Skin of body (tissue), 1 donor: ENCODE measurements at regions not wholly inside any gene's neighbourhood (a gene's known extent, or its start where the extent isn't known, plus 50 kb on each side); places are given as distances from the start of the nearest gene placed in this dataset.
"Not testable (repeated sequence)": the region's sequence is repeated elsewhere in the genome, so short reads cannot be mapped to it uniquely, and the experiment has no call there.

Experiments used
- DNase-seq: peaks from one replicate; lab custom pipeline; 2025; lab: John Stamatoyannopoulos, UW

DNA sequence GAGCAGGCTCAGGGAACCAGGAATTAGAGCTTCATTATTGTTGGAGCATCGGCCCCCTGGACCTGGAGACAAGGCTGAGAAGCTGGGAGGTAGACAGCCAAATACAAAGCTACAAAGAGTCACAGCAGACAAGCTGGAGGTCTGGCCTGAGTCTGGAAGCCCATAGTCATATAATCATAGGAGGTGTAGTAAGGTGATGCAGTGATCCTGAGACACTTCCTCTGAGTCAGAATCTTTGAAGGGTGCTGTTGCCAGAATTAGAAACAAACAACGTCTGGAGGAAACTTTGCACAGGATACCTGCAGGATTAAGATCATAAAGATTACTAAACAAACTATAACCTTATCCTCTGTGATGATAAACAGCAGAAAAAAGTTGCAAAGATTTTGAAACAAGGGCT, 213.8 kb downstream of the DSC3 start:
- DNase-seq = no peak

DNA sequence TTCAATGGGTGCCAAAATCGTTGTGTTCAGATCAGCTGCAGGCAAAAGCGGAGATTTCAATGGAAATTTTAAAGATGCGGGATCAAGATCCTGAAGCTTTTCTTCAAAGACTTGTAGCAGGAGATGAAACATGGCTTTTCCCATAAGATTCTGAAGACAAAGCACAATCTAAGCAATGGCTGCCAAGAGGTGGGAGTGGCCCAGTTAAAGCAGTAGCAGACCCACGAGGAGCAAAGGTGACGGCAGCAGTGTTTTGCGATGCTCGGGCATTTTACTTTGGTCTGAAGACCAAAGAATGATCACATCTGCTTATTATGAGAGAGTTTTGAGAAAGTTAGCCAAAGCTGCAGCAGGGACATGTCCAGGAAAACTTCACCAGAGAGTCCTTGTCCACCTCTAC, 222.9 kb downstream of the DSC3 start:
- no peak for DNase-seq

DNA sequence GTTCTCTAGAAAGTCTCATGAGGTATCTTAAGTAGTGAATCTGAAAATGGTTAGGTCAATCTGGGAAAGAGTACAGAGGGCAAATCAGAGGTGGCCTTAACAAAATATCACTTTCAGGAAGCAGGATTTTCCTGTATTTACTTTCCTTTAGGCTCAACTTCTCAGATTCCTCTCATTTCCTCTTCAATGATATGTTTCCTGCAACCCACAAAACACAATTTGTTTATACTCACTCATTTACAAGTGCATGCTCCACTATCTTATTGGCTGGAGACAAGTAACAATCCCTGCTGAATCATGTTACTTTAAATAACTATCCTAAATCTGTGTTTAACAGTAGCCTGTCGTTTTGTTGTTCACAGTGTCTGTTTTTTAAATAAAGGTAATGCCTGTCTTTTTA, 228.1 kb downstream of the DSC3 start:
- no peak for DNase-seq

DNA sequence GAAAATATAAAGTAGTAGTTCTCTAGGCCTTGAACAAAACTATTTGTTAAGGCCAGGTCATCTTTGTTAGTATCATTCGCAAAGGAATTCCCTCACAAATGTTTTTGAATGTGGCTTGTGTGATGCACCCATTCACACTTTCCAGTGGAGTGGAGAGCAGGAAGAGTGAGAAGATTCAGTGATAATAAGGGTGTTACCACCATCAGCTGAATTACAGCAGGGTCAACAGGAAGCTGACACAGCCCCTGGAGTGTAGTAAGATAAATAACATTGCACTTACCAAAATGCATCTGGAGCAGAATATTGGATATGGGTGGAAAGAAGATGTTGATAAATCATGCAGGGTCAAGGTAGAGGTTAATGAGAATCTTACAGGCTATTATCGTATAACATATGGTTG, 231.0 kb downstream of the DSC3 start:
- DNase-seq = no peak

DNA sequence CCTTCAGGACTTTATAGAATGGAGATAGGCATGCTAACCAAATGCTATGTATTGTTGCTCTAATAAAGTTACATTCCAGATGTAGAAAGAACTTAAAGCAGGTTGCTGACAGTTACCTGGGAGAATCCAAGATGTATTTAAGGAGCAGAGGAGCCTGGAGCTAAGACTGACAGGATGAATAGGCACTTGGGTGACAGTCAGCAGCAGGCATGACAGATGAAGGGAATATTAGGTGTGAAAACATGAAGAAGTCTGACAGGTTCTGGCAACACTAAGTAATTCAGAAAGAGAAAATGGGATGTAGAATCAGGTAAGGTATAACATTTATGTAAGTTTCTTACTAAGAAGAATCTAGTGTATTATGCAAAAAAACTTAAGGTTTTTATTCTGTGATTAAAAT, 232.0 kb downstream of the DSC3 start:
- DNase-seq = no peak

DNA sequence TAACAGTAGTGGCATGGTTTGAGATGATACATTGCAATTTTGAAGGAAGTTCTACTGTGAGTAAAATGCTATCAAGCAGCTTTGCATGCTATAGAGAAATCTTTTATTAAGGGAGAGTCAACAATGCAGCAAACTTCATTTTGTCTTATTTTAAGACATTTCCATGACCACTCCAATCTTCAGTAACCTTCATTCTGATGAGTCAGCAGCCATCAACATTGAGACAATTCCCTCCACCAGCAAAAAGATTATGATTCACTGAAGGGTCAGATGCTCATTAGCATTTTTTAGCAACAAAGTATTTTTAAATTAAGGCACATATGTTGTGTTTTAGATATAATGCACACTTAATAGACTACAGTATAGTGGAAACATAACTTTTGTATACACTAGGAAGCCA, 235.7 kb downstream of the DSC3 start:
- no peak for DNase-seq

DNA sequence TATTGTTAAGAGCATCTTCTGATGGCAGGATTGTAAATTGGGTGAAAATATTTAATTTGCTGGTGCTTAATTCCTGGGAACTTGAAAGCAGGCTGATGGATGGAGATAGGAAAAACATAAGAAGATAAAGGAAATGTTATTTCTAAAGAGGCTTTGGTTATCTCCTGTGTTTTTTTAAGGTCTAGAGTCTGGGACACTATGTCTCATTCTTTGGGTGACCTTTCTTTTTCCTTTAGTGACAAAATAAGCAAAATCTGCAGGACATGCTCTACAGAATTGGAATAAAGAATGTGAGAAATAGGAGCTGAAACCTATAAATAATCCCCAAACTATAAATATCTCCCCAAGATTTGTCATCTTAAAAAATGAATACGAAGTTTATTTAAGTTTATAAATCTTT, 241.7 kb downstream of the DSC3 start:
- DNase-seq = no peak

DNA sequence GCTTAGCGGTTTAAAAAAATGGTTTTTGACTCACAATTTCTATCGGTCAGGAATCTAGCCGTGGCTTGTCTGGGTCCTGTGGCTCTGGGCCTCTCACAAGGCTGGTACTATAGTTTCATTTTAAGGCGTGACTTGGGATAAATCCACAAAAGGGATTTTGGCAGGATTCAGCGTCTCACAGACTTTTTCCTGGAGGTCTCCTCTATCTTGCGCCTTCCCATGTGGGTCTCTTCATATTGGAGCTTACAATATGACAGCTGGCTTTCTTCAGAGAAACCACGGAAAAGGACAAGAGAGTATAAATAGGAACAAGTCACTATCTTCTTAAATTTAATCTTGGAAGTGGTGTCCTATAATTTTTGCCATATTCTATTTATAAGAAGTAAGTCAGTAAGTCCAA, 250.5 kb downstream of the DSC3 start:
- DNase-seq = no peak

DNA sequence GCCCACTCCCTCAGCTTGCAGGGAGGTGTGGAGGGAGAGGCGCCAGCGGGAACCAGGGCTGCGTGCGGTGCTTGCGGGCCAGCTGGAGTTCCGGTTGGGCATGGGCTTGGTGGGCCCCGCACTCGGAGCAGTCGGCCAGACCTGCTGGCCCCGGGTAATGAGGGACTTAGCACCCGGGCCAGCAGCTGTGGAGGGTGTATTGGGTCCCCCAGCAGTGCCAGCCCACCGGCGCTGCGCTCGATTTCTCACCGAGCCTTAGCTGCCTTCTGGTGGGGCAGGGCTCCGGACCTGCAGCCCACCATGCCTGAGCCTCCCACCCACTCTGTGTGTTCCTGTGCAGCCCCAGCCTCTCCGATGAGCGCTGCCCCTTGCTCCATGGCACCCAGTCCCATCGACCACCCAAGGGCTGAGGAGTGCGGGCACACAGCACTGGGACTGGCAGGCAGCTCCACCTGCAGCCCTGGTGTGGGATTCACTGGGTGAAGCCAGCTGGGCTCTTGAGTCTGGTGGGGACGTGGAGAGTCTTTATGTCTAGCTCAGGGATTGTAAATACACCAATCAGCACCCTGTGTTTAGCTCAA, 254.0 kb downstream of the DSC3 start:
- not testable (repeated sequence) for DNase-seq

DNA sequence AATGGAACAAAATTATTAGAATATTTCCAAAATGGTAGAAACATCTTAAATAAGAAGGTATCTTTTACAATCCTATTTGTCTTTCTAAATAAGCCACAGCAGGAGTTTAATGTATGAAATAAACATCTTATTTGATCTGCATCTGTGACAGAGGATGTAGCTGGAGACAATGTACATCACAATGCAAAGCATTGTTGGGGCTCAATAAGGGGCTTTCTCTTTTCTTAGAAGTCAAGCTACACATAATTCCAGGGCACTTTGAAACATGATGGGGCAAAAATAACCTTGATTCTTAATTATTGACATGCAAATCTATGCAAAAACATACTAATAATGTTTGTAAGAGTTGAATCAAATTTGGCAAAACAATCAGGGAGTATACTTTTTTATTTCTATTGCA, 255.1 kb downstream of the DSC3 start:
- no peak for DNase-seq

DNA sequence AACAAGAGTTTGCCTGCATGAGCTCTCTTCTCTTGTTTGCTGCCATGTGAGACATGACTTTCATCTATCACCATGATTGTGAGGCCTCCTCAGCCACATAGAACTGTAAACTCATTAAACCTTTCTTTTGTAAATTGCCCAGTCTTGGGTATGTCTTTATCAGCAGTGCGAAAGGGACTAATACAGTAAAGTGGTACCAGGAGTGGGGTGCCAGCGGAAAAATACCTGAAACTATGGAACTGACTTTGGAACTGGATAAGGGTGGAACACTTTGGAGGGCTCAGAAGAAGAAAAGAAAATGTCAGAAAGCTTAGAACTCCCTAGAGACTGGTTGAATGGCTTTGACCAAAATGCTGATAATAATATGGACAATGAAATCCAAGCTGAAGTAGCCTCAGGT, 260.9 kb downstream of the DSC3 start:
- no peak for DNase-seq

DNA sequence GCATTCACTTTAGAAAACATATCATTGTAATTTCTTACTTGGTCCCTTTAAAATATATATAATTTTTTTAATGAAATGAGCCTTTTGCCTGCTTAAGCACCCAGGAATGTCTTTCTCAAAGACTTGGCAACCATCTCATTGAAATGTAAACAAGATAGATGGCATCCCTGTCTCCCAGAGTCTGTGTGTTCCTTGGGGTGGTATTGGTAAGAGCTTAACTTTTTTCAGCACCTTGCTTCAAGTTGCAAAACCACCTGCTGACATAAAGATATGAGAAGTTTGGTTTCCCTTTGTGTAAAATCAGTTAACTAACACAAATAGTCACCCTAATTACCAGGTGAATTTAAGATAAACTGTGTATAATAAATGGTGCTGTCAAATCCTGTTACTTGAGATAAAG, 266.9 kb downstream of the DSC3 start:
- DNase-seq = no peak

DNA sequence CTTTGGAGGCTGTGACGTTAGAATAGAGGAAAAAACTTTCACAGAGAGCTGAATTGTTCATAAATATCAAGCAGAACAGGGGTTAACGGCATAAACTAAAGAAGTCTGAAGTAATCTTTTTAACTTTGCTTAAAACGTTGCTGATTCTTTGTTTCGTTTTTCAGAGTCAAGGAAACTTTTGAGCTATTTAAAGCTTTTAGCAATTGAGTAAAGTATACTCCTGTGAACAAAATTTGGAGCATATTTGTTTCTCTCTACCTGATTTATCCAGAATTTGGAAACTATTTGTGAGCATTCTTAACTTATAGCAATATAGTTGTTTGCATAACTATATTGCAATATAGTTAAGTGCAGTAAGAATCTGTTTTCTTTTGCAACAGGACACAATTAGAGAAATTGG, 270.4 kb downstream of the DSC3 start:
- DNase-seq = not testable (repeated sequence)

DNA sequence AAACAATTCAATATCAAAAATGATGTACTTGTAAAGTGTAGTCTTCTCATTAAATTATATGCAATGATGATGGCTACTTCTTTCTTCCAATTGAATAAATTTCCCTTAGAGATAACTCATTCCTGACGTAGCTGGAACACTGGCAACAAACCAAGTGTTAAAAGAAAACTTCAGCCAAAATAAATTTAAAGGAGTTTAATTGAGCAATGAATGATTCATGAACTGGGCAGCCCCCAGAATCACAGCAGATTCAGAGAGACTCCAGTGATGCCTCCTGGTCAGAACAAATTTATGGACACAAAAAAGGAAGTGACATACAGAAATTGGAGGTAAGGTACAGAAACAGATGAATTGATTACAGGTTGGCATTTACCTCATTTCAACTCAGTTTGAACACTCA, 276.5 kb downstream of the DSC3 start:
- DNase-seq = no peak

DNA sequence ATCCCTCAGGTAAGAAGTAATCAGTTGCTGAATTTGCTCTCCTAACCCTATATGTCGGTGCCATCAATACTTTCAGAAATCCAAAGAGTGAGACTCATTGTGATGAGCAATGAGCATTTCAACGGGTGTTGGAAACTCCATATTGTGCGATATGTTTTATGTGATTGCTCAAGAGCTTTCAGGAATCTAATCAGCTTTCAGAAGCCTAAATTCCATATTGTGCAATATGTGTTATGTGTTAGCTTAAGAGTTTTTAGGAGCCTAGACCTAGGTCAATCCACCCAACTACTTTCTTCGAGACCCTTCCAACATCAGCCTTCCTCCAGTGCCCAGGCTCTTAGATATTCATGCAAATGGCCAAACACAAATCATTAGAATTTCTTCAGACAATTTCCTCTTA, 277.3 kb downstream of the DSC3 start:
- no peak for DNase-seq

DNA sequence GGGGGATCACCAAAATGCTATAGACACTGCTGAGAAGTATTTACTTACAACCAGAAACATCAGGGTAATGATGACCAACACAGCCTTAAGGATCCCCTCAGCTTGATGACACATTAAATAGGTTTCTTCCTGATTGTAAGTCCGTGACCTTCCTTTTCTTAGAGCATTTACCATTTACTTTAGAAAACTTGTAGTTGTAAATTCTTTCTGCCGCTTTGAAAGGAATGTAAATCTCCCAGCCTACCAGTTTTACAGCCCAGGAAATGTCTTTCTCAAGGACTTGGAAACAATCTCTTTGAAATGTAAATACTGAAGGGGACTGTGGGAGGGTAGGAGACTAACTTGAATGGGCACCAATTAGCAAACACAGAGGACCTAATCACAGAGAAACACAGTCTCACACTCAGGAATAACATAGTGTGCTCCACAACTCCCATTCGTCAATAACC, 278.6 kb downstream of the DSC3 start:
- DNase-seq = no peak

DNA sequence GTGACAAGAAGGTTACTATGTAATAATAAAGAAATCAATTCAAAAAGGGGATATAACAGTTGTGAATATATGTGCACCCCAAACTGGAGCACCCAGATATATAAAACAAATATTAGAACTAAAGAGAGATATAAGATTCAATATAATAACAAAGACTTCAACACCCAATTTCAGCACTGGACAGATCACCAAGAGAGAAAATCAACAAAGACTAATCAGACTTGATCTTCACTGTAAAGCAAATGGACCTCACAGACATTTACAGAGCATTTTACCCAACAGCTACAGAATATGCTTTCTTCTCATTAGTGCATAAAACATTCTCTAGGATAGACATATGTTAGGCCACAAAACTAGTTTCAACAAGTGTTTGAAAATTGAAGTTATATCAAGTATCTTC, 287.7 kb downstream of the DSC3 start:
- no peak for DNase-seq

DNA sequence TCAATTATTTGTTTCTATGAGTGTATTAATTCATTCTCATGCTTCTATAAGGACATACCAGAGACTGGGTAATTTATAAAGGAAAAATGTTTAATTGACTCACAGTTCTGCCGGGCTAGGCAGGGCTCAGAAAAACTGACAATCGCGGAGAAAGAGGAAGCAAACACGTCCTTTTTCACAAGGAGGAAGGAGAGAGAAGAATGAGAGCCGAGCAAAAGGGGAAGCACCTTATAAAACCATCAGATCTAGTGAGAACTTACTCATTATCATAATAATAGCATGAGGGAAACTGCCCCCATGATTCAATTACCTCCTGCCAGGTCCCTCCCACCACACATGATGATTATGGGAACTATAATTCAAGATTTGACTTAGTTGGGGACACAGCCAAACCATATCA, 294.0 kb downstream of the DSC3 start:
- no peak for DNase-seq

DNA sequence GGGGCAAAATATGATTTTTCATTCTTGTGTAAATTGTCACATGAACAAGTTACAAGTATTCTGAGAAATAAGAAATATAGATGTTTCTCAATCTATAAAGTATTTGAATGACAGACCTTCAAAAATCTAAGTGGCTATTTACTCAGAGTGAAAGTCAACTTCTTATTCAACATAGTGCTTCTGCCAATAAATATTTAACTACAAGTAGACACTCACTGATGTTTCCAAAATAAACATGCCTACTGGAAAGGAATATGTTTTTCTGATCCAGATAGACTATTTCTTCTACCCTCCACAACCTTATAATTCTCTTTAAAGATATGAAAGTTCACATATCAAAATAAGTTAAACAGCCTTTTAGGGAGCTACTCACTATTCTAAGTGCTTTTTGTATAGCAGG, 296.3 kb downstream of the DSC3 start:
- no peak for DNase-seq

DNA sequence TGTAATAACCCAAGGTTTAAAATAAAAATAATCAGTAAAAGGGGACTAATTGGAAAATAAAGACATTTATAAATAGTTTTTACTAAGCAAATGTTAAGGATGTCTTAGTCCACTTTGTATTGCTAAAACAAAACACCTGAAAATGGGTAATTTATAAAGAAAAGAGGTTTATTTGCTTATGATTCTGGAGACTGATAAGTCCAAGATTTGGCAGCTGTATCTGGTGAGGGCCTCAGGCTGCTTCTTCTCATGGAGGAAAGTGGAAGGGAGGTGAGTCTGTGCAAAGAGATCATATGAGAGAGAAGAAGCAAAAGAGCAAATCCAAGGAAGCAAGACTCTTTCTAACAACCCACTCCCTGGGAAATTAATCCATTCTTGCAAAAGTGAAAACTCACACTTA, 299.5 kb downstream of the DSC3 start:
- no peak for DNase-seq

DNA sequence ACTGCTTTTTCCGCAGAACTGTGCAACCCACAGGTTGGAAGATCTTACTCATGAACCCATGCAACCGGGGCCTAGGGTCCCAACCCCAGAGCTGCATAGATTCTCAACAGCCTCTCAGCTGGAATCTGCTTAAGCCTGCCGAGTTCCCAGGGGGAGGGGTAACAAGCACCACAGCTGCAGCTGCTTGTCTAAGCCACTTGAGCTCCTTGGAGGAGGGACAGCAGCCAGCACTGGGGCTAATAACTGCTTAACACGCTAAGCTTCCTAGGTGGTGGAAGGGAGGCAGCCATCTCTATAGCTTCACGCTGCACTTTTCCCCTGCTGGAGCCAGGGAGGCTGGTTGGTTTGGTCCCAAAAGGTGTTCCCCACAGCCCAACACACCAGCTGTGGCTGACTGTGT, 311.6 kb downstream of the DSC3 start:
- DNase-seq = no peak

DNA sequence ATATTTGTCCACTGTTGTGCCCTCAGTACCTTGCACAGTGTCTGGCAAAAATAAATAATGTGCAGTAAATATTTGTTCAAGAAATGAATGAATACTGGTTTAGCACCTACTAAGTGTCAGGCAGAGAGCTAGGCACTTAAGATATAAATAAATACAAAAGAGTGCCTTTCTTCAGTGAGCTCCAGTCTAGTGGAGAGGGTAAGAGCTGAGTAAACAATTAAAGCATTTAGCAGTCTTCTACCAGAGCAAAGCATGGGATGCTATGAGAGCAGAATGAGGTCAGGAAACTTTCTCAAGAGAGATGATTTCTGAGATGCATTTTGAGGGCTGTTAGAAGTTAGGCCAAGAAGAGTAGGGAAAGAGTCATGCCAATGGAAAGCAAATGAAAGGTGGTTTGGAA, 314.7 kb downstream of the DSC3 start:
- DNase-seq = no peak

DNA sequence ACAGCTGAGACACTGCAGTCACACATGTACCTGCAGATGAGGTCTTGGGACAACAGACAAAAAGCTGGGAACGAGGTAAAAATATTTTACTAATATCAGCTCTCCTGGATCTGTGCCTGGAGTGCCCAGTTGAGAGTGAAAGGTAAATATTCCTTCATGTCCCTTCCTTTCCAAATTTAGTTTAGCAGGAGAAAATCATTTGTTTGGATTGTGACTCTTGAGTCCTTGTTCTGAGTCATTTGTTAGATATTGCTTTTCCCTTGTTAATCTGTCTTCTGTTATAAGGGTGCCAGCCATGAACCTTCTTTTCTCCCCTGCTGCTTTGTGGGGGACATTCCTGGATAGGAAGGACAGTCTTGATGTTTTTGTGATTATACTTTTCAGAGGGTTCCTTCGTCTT, 329.2 kb downstream of the DSC3 start:
- DNase-seq = no peak

DNA sequence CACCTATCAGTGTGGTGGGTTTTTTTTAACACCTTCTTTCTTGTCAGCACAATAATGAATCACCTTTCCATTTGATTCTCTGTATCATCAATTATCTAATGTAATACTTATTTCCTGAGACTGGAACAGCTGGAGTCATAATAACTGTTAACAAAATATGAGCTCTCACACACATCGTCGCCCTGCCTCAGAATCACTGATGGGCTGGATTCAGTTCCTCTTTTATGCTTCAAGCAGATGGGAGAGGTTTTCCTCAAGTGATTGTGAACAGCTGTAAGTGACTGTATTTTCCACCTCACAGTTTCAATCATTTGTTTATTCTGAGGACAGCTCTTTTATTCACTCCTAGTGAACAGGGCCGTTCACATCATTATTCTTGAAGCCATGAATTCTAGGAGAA, 330.2 kb downstream of the DSC3 start:
- DNase-seq = no peak
